Common myeloid progenitor, CD34-positive (primary cell): ENCODE measurements at regions not wholly inside any gene's neighbourhood (a gene's known extent, or its start where the extent isn't known, plus 50 kb on each side); places are given as distances from the start of the nearest gene placed in this dataset.
A peak's percentile ranks its signal among the peaks of the same experiment; 100 is the strongest.

Experiments
- CTCF ChIA-PET: fragments of 350-600 bp; sonication (Branson Sonifier 250); formaldehyde crosslinking; loops from one replicate; lab custom pipeline; 2021; ENCODE audit warnings: antibody characterized with exemption; lab: Charles Lee
- POLR2A ChIA-PET: fragments of 350-600 bp; sonication (Branson Sonifier 250); formaldehyde crosslinking; loops from one replicate; lab custom pipeline; 2021; ENCODE audit warnings: antibody characterized with exemption; lab: Charles Lee
- DNase-seq, 3 donors: peaks; one replicate each; pipeline versions ENCODE4 v3.0.0 to v3.0.0-alpha.2; 2013
- H3K27ac ChIP-seq, 2 experiments: 1 replicate in 1 of 2; 2 replicates in 1 of 2; pipeline ENCODE4 v1.7.0; 2013; ENCODE audit warnings: inconsistent platforms in 2 of 2, low read length in 2 of 2, mild to moderate bottlenecking in 2 of 2, low read depth in 1 of 2, moderate library complexity in 1 of 2; ENCODE audit not compliant: severe bottlenecking in 2 of 2, insufficient read depth in 1 of 2, poor library complexity in 1 of 2
- H3K27me3 ChIP-seq, 5 experiments: replicated peaks in 2 of 5; 1 replicate in 3 of 5; 2 replicates in 2 of 5; pipeline versions ENCODE4 v1.6.1 to v1.7.0; 2013; ENCODE audit warnings: low read length in 4 of 5, mild to moderate bottlenecking in 2 of 5, moderate library complexity in 2 of 5, inconsistent platforms in 1 of 5; ENCODE audit not compliant: insufficient read depth in 5 of 5, control insufficient read depth in 4 of 5
- H3K36me3 ChIP-seq, 4 experiments: 1 replicate in 2 of 4; 2 replicates in 2 of 4; pipeline versions ENCODE4 v1.6.1 to v1.7.0; 2013; ENCODE audit warnings: low read length in 3 of 4, control low read depth in 1 of 4, mild to moderate bottlenecking in 1 of 4; ENCODE audit not compliant: control insufficient read depth in 4 of 4, insufficient read depth in 4 of 4
- H3K4me1 ChIP-seq, 4 experiments: 1 replicate in 3 of 4; 2 replicates in 1 of 4; pipeline versions ENCODE4 v1.6.1 to v1.7.1; 2013; ENCODE audit warnings: low read length in 3 of 4, mild to moderate bottlenecking in 3 of 4, control low read depth in 1 of 4, inconsistent platforms in 1 of 4, moderate library complexity in 1 of 4; ENCODE audit not compliant: control insufficient read depth in 4 of 4, insufficient read depth in 4 of 4; ENCODE audit errors: control extremely low read depth in 1 of 4
- H3K4me3 ChIP-seq, 7 experiments: 1 replicate in 4 of 7; 2 replicates in 3 of 7; pipeline versions ENCODE4 v1.5.1 to v1.7.0; 2013; ENCODE audit warnings: mild to moderate bottlenecking in 7 of 7, low read length in 6 of 7, moderate library complexity in 6 of 7, inconsistent platforms in 2 of 7, low read depth in 2 of 7, control low read depth in 1 of 7; ENCODE audit not compliant: insufficient read depth in 4 of 7, control insufficient read depth in 1 of 7; ENCODE audit errors: extremely low read depth in 1 of 7
- H3K9me3 ChIP-seq, 5 experiments: 1 replicate in 4 of 5; 2 replicates in 1 of 5; pipeline versions ENCODE4 v1.6.1 to v1.7.1; 2013; ENCODE audit warnings: low read length in 4 of 5, mild to moderate bottlenecking in 2 of 5, inconsistent platforms in 1 of 5, low read depth in 1 of 5, moderate library complexity in 1 of 5; ENCODE audit not compliant: control insufficient read depth in 4 of 5, insufficient read depth in 2 of 5; ENCODE audit errors: control extremely low read depth in 1 of 5
- WGBS: methylation state at CpG from one replicate; pipeline ENCODE4 v1.1.5; 2013; ENCODE audit not compliant: insufficient coverage; 5-methylcytosine and 5-hydroxymethylcytosine counted together

GRCh38 chr6:105733556-105734162, 330.8 kb upstream of the PREP start:
- no peaks in the 10 kb centered on the region for H3K27me3 ChIP-seq
- peaks cover 0 to 4% (median 0%) of the 10 kb centered on the region in 5 experiments for H3K9me3 ChIP-seq
- WGBS, result 44% methylated on average over 1 of the region's 4 CpGs
- no peak overlapping the region for H3K27ac ChIP-seq
- no peaks in the 10 kb centered on the region for H3K4me1 ChIP-seq
- peak; percentile 32 to 56 (median 41) for DNase-seq
- H3K36me3 ChIP-seq, result no peaks in the 10 kb centered on the region
- CTCF ChIA-PET, result interaction anchor here (1.2 to 4.7 kb wide), 4 partner anchors 202 to 493 kb away, joined by 3 to 22 read pairs (median 4); no protein-coding TSS in a partner anchor
- H3K4me3 ChIP-seq, result no peak overlapping the region
- POLR2A ChIA-PET, result no interaction called here

- CTCF ChIA-PET, result interaction anchor here (1.1 kb wide), 1 partner anchor 106 kb away, joined by 3 read pairs; no protein-coding TSS in a partner anchor
Observed at GRCh38 chr6:105728995-105729394, 326.1 kb upstream of the PREP start.

GRCh38 chr6:105726902-105727655, 324.2 kb upstream of the PREP start:
- no peaks in the 10 kb centered on the region for H3K36me3 ChIP-seq
- H3K4me3 ChIP-seq, result no peak overlapping the region
- WGBS, result 89% methylated on average over 4 of the region's 4 CpGs
- POLR2A ChIA-PET, result no interaction called here
- DNase-seq, result no peak
- H3K27me3 ChIP-seq, result peaks cover 0 to 2% (median 0%) of the 10 kb centered on the region in 5 experiments
- CTCF ChIA-PET, result interaction anchor here (0.5 to 1.1 kb wide), 4 partner anchors 8 to 657 kb away, joined by 3 read pairs; no protein-coding TSS in a partner anchor
- H3K4me1 ChIP-seq, result no peaks in the 10 kb centered on the region
- no peak overlapping the region for H3K27ac ChIP-seq
- H3K9me3 ChIP-seq, result no peaks in the 10 kb centered on the region

More at GRCh38 chr6:105728995-105729394, 326.1 kb upstream of the PREP start:
- POLR2A ChIA-PET, result no interaction called here
- Histone ChIP-seq H3K4me3 (no peak overlapping the region), H3K27me3 (peaks cover 0 to 2% (median 0%) of the 10 kb centered on the region in 5 experiments), H3K36me3 (no peaks in the 10 kb centered on the region), H3K4me1 (no peaks in the 10 kb centered on the region), H3K9me3 (no peaks in the 10 kb centered on the region), H3K27ac (no peak overlapping the region)
- no CpG with 5 or more reads among the region's 1 CpG for WGBS
- no peak for DNase-seq

- CTCF ChIA-PET, result interaction anchor here (0.6 kb wide), 1 partner anchor 529 kb away, joined by 3 read pairs; no protein-coding TSS in a partner anchor
- DNase-seq, result no peak
- no peaks in the 10 kb centered on the region for H3K4me1 ChIP-seq
- H3K27ac ChIP-seq, result no peak overlapping the region
- H3K36me3 ChIP-seq, result no peaks in the 10 kb centered on the region
- H3K9me3 ChIP-seq, result peaks cover 0 to 12% (median 0%) of the 10 kb centered on the region in 5 experiments
- no peaks in the 10 kb centered on the region for H3K27me3 ChIP-seq
- POLR2A ChIA-PET, result no interaction called here
- no peak overlapping the region for H3K4me3 ChIP-seq
Observed at GRCh38 chr6:105714846-105715245, 312.0 kb upstream of the PREP start.

GRCh38 chr6:105713474-105714118, 310.7 kb upstream of the PREP start:
- POLR2A ChIA-PET, result no interaction called here
- WGBS, result no CpG with 5 or more reads among the region's 1 CpG

GRCh38 chr6:105711216-105711615, 308.3 kb upstream of the PREP start:
- POLR2A ChIA-PET, result no interaction called here
- CTCF ChIA-PET, result no interaction called here
- no peak for DNase-seq

More at GRCh38 chr6:105713474-105714118, 310.7 kb upstream of the PREP start:
- H3K4me1 ChIP-seq, result no peaks in the 10 kb centered on the region
- peaks cover 0 to 12% (median 0%) of the 10 kb centered on the region in 5 experiments for H3K9me3 ChIP-seq
- H3K27ac ChIP-seq, result no peak overlapping the region
- CTCF ChIA-PET, result no interaction called here
- no peak overlapping the region for H3K4me3 ChIP-seq
- no peaks in the 10 kb centered on the region for H3K27me3 ChIP-seq
- peak in 2 of 3 donors; percentile 4 to 13 for DNase-seq
- H3K36me3 ChIP-seq, result no peaks in the 10 kb centered on the region

More at GRCh38 chr6:105711216-105711615, 308.3 kb upstream of the PREP start:
- Histone ChIP-seq H3K4me3 (no peak overlapping the region), H3K9me3 (peaks cover 0 to 12% (median 0%) of the 10 kb centered on the region in 5 experiments), H3K27ac (no peak overlapping the region), H3K4me1 (no peaks in the 10 kb centered on the region), H3K36me3 (no peaks in the 10 kb centered on the region), H3K27me3 (no peaks in the 10 kb centered on the region)
- 86% methylated on average over 1 of the region's 2 CpGs for WGBS
